ENCODE measurements at regions not wholly inside any gene's neighbourhood (a gene's known extent, or its start where the extent isn't known, plus 50 kb on each side); places are given as distances from the start of the nearest gene placed in this dataset.

- no peak for TF ChIP-seq POLR2A (IDR thresholded peaks at IDR 0.05)
- intact Hi-C loops (cut with DNase I) = no loop called here
- WGBS, 2 donors = 7 to 14% methylated on average over 1 of the region's 1 CpG
- Histone ChIP-seq H3K27me3 (no peaks in the 10 kb centered on the region), H3K27ac (no peak overlapping the region), H3K4me3 (no peak overlapping the region), H3K36me3 (replicated peaks in 1 of 2; ENCODE audit: insufficient read depth in 1 of 2, low read depth in 2 of 2) (no peaks in the 10 kb centered on the region), H3K9me3 (no peaks in the 10 kb centered on the region), H3K4me1 (no peaks in the 10 kb centered on the region)
- ATAC-seq (no peak), DNase-seq (no peak)
These were observed 1155.6 kb downstream of the NSUN3 start for GRCh38 chr3:95218484-95218883.

GRCh38 chr3:95226437-95226836, 1163.6 kb downstream of the NSUN3 start:
- Histone ChIP-seq H3K4me1 (no peaks in the 10 kb centered on the region), H3K9me3 (no peaks in the 10 kb centered on the region), H3K27ac (no peak overlapping the region), H3K27me3 (no peaks in the 10 kb centered on the region), H3K36me3 (replicated peaks in 1 of 2; ENCODE audit: insufficient read depth in 1 of 2, low read depth in 2 of 2) (no peaks in the 10 kb centered on the region), H3K4me3 (no peak overlapping the region)
- no peak for DNase-seq
- no peak for TF ChIP-seq POLR2A (IDR thresholded peaks at IDR 0.05)
- TF ChIP-seq CTCF (IDR thresholded peaks at IDR 0.05) = no peak
- intact Hi-C loops (cut with DNase I) = no loop called here
- ATAC-seq = no peak
- WGBS, 2 donors = 87 to 90% methylated on average over 5 of the region's 5 CpGs

GRCh38 chr3:95227092-95227491, 1164.2 kb downstream of the NSUN3 start:
- no peak overlapping the region for H3K27ac ChIP-seq
- H3K4me1 ChIP-seq = no peaks in the 10 kb centered on the region
- WGBS, 2 donors = 62 to 68% methylated on average over 4 of the region's 4 CpGs
- no peaks in the 10 kb centered on the region for H3K36me3 ChIP-seq (replicated peaks in 1 of 2; ENCODE audit: insufficient read depth in 1 of 2, low read depth in 2 of 2)
- ATAC-seq = no peak
- intact Hi-C loops (cut with DNase I) = no loop called here
- H3K27me3 ChIP-seq = no peaks in the 10 kb centered on the region
- H3K9me3 ChIP-seq = no peaks in the 10 kb centered on the region
- DNase-seq = no peak
- no peak overlapping the region for H3K4me3 ChIP-seq
- TF ChIP-seq CTCF (IDR thresholded peaks at IDR 0.05) (no peak), POLR2A (IDR thresholded peaks at IDR 0.05) (no peak)

- 89 to 90% methylated on average over 7 of the region's 7 CpGs for WGBS, 2 donors
- H3K4me3 ChIP-seq = no peak overlapping the region
- no peaks in the 10 kb centered on the region for H3K4me1 ChIP-seq
- ATAC-seq = no peak
- TF ChIP-seq POLR2A (IDR thresholded peaks at IDR 0.05) (no peak), CTCF (IDR thresholded peaks at IDR 0.05) (no peak)
- H3K27ac ChIP-seq = no peak overlapping the region
- H3K9me3 ChIP-seq = no peaks in the 10 kb centered on the region
- no peaks in the 10 kb centered on the region for H3K27me3 ChIP-seq
- no peaks in the 10 kb centered on the region for H3K36me3 ChIP-seq (replicated peaks in 1 of 2; ENCODE audit: insufficient read depth in 1 of 2, low read depth in 2 of 2)
- no peak for DNase-seq
- intact Hi-C loops (cut with DNase I) = no loop called here
These were observed 1165.6 kb downstream of the NSUN3 start for GRCh38 chr3:95228416-95228815.

GRCh38 chr3:95235916-95236315, 1173.1 kb downstream of the NSUN3 start:
- Histone ChIP-seq H3K36me3 (replicated peaks in 1 of 2; ENCODE audit: insufficient read depth in 1 of 2, low read depth in 2 of 2) (no peaks in the 10 kb centered on the region), H3K27ac (no peak overlapping the region), H3K4me3 (no peak overlapping the region), H3K4me1 (no peaks in the 10 kb centered on the region), H3K9me3 (no peaks in the 10 kb centered on the region), H3K27me3 (no peaks in the 10 kb centered on the region)
- intact Hi-C loops (cut with DNase I) = no loop called here
- TF ChIP-seq CTCF (IDR thresholded peaks at IDR 0.05) (no peak), POLR2A (IDR thresholded peaks at IDR 0.05) (no peak)
- DNase-seq (no peak), ATAC-seq (no peak)

Measured in body of pancreas (tissue), 4 donors.